HepG2 (cell line): ENCODE measurements at regions not wholly inside any gene's neighbourhood (a gene's known extent, or its start where the extent isn't known, plus 50 kb on each side); places are given as distances from the start of the nearest gene placed in this dataset.

ENCODE experiments used
- ATAC-seq: fragments of 200-7000 bp; cut with Tn5 transposase; 3 replicates; pipeline ENCODE4 v1.9.1; 2020; ENCODE audit warnings: mild to moderate bottlenecking, moderate library complexity
- BruUV-seq: library from RNA; stranded (reverse); fragments of 400-500 nt; replicated peaks from 2 replicates; lab custom pipeline; 2021; lab: Mats Ljungman, UMichigan
- CTCF ChIA-PET: fragments of 300-600 bp; formaldehyde crosslinking; extraction: SDS; loops from one replicate; lab custom pipeline; 2021; ENCODE audit warnings: low total read pairs, inconsistent platforms, low intra/inter-chr PET ratio; lab: Yijun Ruan, JAX
- POLR2A ChIA-PET: fragments of 350-600 bp; sonication (Branson Sonifier 250); formaldehyde crosslinking; loops from one replicate; lab custom pipeline; 2020; ENCODE audit warnings: antibody characterized with exemption, inconsistent platforms; lab: Yijun Ruan, JAX
- DNase-seq: peaks from one replicate; pipeline ENCODE4 v3.0.0-alpha.2; 2015; ENCODE audit warnings: low spot score
- FAIRE-seq: peaks from 3 replicates; lab custom pipeline; 2011; peaks lifted over from hg19 to GRCh38; lab: Jason Lieb, UNC
- H2AFZ ChIP-seq: one replicate; pipeline ENCODE4 v1.6.1; 2011; ENCODE audit warnings: low read length, inconsistent platforms
- H3K27ac ChIP-seq: fragments of 300-600 bp; 3 replicates; pipeline ENCODE4 v1.8.0; 2011; ENCODE audit warnings: mixed run types, mild to moderate bottlenecking, mixed read lengths, low read length, inconsistent platforms; ENCODE audit not compliant: insufficient read depth; ENCODE audit errors: extremely low read length
- H3K27me3 ChIP-seq, 2 experiments: fragments of 200-600 bp in 1 of 2; 2 replicates in 1 of 2; 3 replicates in 1 of 2; pipeline versions ENCODE4 v1.6.0 to v1.8.0; 2011; ENCODE audit warnings: low read length in 2 of 2, mild to moderate bottlenecking in 2 of 2, moderate library complexity in 2 of 2, inconsistent platforms in 1 of 2; ENCODE audit not compliant: insufficient read depth in 2 of 2, control insufficient read depth in 1 of 2
- H3K36me3 ChIP-seq, 2 experiments: fragments of 200-600 bp in 1 of 2; replicated peaks in 1 of 2; 2 replicates in 1 of 2; 3 replicates in 1 of 2; pipeline versions ENCODE4 v1.5.1 to v1.8.0; 2011; ENCODE audit warnings: low read length in 2 of 2, inconsistent platforms in 1 of 2; ENCODE audit not compliant: insufficient read depth in 2 of 2, control insufficient read depth in 1 of 2
- H3K4me1 ChIP-seq: 2 replicates; pipeline ENCODE4 v1.5.1; 2012; ENCODE audit warnings: low read length, inconsistent platforms; ENCODE audit not compliant: insufficient read depth
- H3K4me2 ChIP-seq: 2 replicates; pipeline ENCODE4 v1.6.0; 2011; ENCODE audit warnings: low read depth, low read length, inconsistent platforms
- H3K4me3 ChIP-seq, 3 experiments: fragments of 200-600 bp in 1 of 3; sonication (generic), shearing (Covaris generic) in 1 of 3; replicated peaks in 1 of 3; 2 replicates each; pipeline ENCODE4 v1.5.1; 2011 to 2016; ENCODE audit warnings: low read length in 3 of 3, inconsistent platforms in 2 of 3, low read depth in 2 of 3, mild to moderate bottlenecking in 2 of 3, control low read depth in 1 of 3, mixed read lengths in 1 of 3; ENCODE audit not compliant: insufficient read depth in 1 of 3
- H3K79me2 ChIP-seq: one replicate; pipeline ENCODE4 v1.6.1; 2011; ENCODE audit warnings: low read length, inconsistent platforms; ENCODE audit not compliant: insufficient read depth
- H3K9ac ChIP-seq: 2 replicates; pipeline ENCODE4 v1.6.0; 2011; ENCODE audit warnings: mild to moderate bottlenecking, low read depth, low read length, inconsistent platforms; ENCODE audit not compliant: insufficient read depth
- H3K9me3 ChIP-seq: 2 replicates; pipeline ENCODE4 v1.5.1; 2012; ENCODE audit warnings: mild to moderate bottlenecking, low read length
- H4K20me1 ChIP-seq: 2 replicates; pipeline ENCODE4 v1.6.0; 2011; ENCODE audit warnings: inconsistent platforms, mild to moderate bottlenecking, low read length, moderate library complexity; ENCODE audit not compliant: insufficient read depth
- AGO2 ChIP-seq: fragments of 200-400 bp; formaldehyde crosslinking; optimal IDR thresholded peaks from 2 replicates; pipeline ENCODE3; 2017; ENCODE audit warnings: mild to moderate bottlenecking, low read depth, low read length, moderate library complexity
- ARID2 ChIP-seq: sonication (generic); formaldehyde crosslinking; IDR thresholded peaks from 2 replicates; pipeline ENCODE4 v1.8.1; 2022; ENCODE audit warnings: mild to moderate bottlenecking, missing genetic modification reagents, borderline replicate concordance
- ATF7-NPFF ChIP-seq: sonication (generic); formaldehyde crosslinking; IDR thresholded peaks from 2 replicates; pipeline ENCODE4 v1.8.1; 2023; ENCODE audit warnings: mild to moderate bottlenecking, low read depth, missing genetic modification reagents, moderate library complexity
- FOSL2 ChIP-seq: sonication (generic); formaldehyde crosslinking; IDR thresholded peaks from 2 replicates; pipeline ENCODE4 v1.4.0; 2020; ENCODE audit warnings: missing genetic modification reagents
- MEIS1 ChIP-seq: sonication (generic); formaldehyde crosslinking; IDR thresholded peaks from 2 replicates; pipeline ENCODE4 v1.9.0; 2021; ENCODE audit warnings: mild to moderate bottlenecking, missing genetic modification reagents, moderate library complexity, borderline replicate concordance
- NCOA2 ChIP-seq: sonication (generic); formaldehyde crosslinking; IDR thresholded peaks from 2 replicates; pipeline ENCODE4 v1.8.0; 2022; ENCODE audit warnings: inconsistent platforms
- ZNF136 ChIP-seq: sonication (generic); formaldehyde crosslinking; IDR thresholded peaks from 2 replicates; pipeline ENCODE4 v1.8.1; 2022; ENCODE audit warnings: low read depth, mild to moderate bottlenecking, moderate library complexity, missing genetic modification reagents
- ZNF329 ChIP-seq: sonication (generic); formaldehyde crosslinking; IDR thresholded peaks from 2 replicates; pipeline ENCODE4 v1.9.0; 2021; ENCODE audit warnings: low read depth, mild to moderate bottlenecking, missing genetic modification reagents
- WGBS: methylation state at CpG from one replicate; pipeline ENCODE4 v1.1.6; 2017; ENCODE audit warnings: low lambda C conversion rate; 5-methylcytosine and 5-hydroxymethylcytosine counted together
- in situ Hi-C: cut with HindIII; loops from 2 replicates; pipeline ENCODE4 v1.10.0; 2017; ENCODE audit warnings: low pct_unique_long_range_greater_than_20kb; ENCODE audit not compliant: extremely low pct_ligation_motif_present
- intact Hi-C: fragments of 100-400 bp; cut with micrococcal nuclease; formaldehyde crosslinking; loops from one replicate; pipeline ENCODE4 v1.10.0; 2022; ENCODE audit not compliant: unreplicated experiment
- TF ChIP-seq, protein P1 (sequence below): sonication (generic); formaldehyde crosslinking; IDR thresholded peaks from 2 replicates; pipeline ENCODE4 v1.4.0; 2020; ENCODE audit warnings: mild to moderate bottlenecking, missing genetic modification reagents
- TF ChIP-seq, protein P2 (sequence below): IDR thresholded peaks from 2 replicates; pipeline ENCODE4 v1.6.1; 2016; ENCODE audit warnings: low read depth, missing genetic modification reagents, missing compliant biosample characterization

DNA sequence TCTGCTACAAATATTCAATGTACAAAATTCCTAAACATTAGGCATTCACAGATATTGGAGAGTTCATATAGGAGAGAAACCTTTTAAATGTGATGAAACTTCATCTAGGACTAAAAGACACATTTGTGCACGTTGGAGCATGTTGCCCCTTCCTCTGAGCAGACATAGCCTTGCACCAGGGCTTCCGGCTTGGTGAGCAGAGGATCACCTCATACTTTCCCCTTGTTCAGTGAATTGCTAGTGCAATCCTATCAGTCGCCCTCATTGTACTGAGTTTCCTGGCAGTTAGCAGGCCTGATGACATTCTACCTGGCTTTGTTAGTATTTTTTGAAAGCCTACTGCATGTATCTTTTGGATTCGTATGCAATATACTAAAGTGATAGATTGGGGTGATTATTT is 466.2 kb downstream of the SPRY1 start (continued):
- TF ChIP-seq ZNF136 (CRISPR knock-in tag) (no peak), ATF7-NPFF (CRISPR knock-in tag) (no peak)

DNA sequence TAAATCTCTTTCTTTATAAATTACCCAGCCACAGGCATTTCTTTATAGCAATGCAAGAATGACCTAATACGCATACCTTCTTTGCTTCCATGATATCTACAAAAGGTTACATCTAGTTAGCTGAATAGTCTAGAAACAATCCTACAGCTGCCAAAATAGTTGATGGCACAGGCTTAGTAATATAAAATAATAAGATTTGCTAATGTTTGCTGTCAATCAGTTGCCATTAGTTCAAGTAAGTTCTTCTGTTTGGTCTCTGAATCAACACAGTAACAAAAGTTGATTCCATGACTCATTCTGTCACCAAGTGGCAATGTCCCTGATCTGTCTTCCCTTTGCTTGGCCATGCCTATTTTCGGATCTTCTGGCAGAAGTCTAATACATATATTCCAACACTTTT is 470.2 kb downstream of the SPRY1 start:
- CTCF ChIA-PET, result no interaction called here
- H3K27ac ChIP-seq, result no peak overlapping the region
- TF ChIP-seq AGO2 (no peak), MEIS1 (CRISPR knock-in tag) (no peak), ZNF329 (CRISPR knock-in tag) (no peak), ARID2 (no peak), FOSL2 (CRISPR knock-in tag) (0 out of 2 replicates have a peak, but pooled peaks have one; percentile 14), NCOA2 (CRISPR knock-in tag) (no peak)
- TF ChIP-seq, protein P1, sequence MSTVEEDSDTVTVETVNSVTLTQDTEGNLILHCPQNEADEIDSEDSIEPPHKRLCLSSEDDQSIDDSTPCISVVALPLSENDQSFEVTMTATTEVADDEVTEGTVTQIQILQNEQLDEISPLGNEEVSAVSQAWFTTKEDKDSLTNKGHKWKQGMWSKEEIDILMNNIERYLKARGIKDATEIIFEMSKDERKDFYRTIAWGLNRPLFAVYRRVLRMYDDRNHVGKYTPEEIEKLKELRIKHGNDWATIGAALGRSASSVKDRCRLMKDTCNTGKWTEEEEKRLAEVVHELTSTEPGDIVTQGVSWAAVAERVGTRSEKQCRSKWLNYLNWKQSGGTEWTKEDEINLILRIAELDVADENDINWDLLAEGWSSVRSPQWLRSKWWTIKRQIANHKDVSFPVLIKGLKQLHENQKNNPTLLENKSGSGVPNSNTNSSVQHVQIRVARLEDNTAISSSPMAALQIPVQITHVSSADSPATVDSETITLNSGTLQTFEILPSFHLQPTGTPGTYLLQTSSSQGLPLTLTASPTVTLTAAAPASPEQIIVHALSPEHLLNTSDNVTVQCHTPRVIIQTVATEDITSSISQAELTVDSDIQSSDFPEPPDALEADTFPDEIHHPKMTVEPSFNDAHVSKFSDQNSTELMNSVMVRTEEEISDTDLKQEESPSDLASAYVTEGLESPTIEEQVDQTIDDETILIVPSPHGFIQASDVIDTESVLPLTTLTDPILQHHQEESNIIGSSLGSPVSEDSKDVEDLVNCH, result no peak
- TF ChIP-seq, protein P2, sequence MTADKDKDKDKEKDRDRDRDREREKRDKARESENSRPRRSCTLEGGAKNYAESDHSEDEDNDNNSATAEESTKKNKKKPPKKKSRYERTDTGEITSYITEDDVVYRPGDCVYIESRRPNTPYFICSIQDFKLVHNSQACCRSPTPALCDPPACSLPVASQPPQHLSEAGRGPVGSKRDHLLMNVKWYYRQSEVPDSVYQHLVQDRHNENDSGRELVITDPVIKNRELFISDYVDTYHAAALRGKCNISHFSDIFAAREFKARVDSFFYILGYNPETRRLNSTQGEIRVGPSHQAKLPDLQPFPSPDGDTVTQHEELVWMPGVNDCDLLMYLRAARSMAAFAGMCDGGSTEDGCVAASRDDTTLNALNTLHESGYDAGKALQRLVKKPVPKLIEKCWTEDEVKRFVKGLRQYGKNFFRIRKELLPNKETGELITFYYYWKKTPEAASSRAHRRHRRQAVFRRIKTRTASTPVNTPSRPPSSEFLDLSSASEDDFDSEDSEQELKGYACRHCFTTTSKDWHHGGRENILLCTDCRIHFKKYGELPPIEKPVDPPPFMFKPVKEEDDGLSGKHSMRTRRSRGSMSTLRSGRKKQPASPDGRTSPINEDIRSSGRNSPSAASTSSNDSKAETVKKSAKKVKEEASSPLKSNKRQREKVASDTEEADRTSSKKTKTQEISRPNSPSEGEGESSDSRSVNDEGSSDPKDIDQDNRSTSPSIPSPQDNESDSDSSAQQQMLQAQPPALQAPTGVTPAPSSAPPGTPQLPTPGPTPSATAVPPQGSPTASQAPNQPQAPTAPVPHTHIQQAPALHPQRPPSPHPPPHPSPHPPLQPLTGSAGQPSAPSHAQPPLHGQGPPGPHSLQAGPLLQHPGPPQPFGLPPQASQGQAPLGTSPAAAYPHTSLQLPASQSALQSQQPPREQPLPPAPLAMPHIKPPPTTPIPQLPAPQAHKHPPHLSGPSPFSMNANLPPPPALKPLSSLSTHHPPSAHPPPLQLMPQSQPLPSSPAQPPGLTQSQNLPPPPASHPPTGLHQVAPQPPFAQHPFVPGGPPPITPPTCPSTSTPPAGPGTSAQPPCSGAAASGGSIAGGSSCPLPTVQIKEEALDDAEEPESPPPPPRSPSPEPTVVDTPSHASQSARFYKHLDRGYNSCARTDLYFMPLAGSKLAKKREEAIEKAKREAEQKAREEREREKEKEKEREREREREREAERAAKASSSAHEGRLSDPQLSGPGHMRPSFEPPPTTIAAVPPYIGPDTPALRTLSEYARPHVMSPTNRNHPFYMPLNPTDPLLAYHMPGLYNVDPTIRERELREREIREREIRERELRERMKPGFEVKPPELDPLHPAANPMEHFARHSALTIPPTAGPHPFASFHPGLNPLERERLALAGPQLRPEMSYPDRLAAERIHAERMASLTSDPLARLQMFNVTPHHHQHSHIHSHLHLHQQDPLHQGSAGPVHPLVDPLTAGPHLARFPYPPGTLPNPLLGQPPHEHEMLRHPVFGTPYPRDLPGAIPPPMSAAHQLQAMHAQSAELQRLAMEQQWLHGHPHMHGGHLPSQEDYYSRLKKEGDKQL, result no peak
- peak; percentile 16 for DNase-seq
- H4K20me1 ChIP-seq, result no peaks in the 10 kb centered on the region
- POLR2A ChIA-PET, result no interaction called here
- no peak overlapping the region for H3K4me2 ChIP-seq
- no peaks in the 10 kb centered on the region for H3K27me3 ChIP-seq
- in situ Hi-C loops, result no loop called here
- intact Hi-C loops, result no loop called here
- H3K9ac ChIP-seq, result no peak overlapping the region
- ATAC-seq, result no peak
- no peak overlapping the region for H3K4me3 ChIP-seq
- peaks cover 56% of the 10 kb centered on the region for H3K4me1 ChIP-seq
- no peak overlapping the region for H2AFZ ChIP-seq
- 86% methylated on average over 2 of the region's 2 CpGs for WGBS
- H3K36me3 ChIP-seq, result no peaks in the 10 kb centered on the region
- no TSS peak for BruUV-seq
- no peaks in the 10 kb centered on the region for H3K79me2 ChIP-seq
- no peak for FAIRE-seq
- no peaks in the 10 kb centered on the region for H3K9me3 ChIP-seq
